GM12878 (cell line): ENCODE measurements at regions not wholly inside any gene's neighbourhood (a gene's known extent, or its start where the extent isn't known, plus 50 kb on each side); places are given as distances from the start of the nearest gene placed in this dataset.
"Not testable (repeated sequence)": the region's sequence is repeated elsewhere in the genome, so short reads cannot be mapped to it uniquely, and the experiment has no call there.

ENCODE experiments used
- ATAC-seq: fragments of 200-7000 bp; cut with Tn5 transposase; 3 replicates; pipeline ENCODE4 v1.9.1; 2020; ENCODE audit warnings: mild to moderate bottlenecking, moderate library complexity
- BruUV-seq: library from RNA; stranded (reverse); fragments of 400-500 nt; replicated peaks from 2 replicates; lab custom pipeline; 2021; lab: Mats Ljungman, UMichigan
- CTCF ChIA-PET: fragments of 300-600 bp; sonication (Branson Sonifier 250); formaldehyde crosslinking; extraction: SDS; loops from one replicate; lab custom pipeline; 2021; ENCODE audit warnings: inconsistent platforms; lab: Yijun Ruan, JAX
- POLR2A ChIA-PET: fragments of 350-600 bp; formaldehyde crosslinking; extraction: SDS; loops from one replicate; lab custom pipeline; 2021; ENCODE audit warnings: inconsistent platforms; lab: Charles Lee
- RAD21 ChIA-PET: fragments of 300-600 bp; sonication (Branson Sonifier 250); formaldehyde crosslinking; loops from one replicate; lab custom pipeline; 2023; ENCODE audit warnings: antibody characterized with exemption; ENCODE audit not compliant: unreplicated experiment; lab: Charles Lee
- SMC1A ChIA-PET: fragments of 300-600 bp; sonication (Branson Sonifier 250); formaldehyde crosslinking; loops from one replicate; lab custom pipeline; 2023; ENCODE audit not compliant: unreplicated experiment, uncharacterized antibody; lab: Charles Lee
- DNase-seq: peaks from one replicate; pipeline ENCODE4 v3.0.0-alpha.2; 2011; ENCODE audit warnings: low read depth, low spot score
- FAIRE-seq: peaks from 3 replicates; lab custom pipeline; 2011; peaks lifted over from hg19 to GRCh38; lab: Jason Lieb, UNC
- H2AFZ ChIP-seq: 2 replicates; pipeline ENCODE4 v1.6.0; 2011; ENCODE audit warnings: low read depth, low read length, control low read depth; ENCODE audit not compliant: control insufficient read depth
- H3K27ac ChIP-seq: 2 replicates; pipeline ENCODE4 v1.5.1; 2011; ENCODE audit warnings: control low read depth; ENCODE audit not compliant: control insufficient read depth, insufficient read depth
- H3K27me3 ChIP-seq, 2 experiments: replicated peaks in 1 of 2; 2 replicates each; pipeline versions ENCODE4 v1.6.0 to v1.6.1; 2011; ENCODE audit warnings: low read length in 1 of 2; ENCODE audit not compliant: control insufficient read depth in 2 of 2, insufficient read depth in 2 of 2
- H3K36me3 ChIP-seq, 2 experiments: 2 replicates each; pipeline ENCODE4 v1.5.1; 2011; ENCODE audit warnings: low read length in 1 of 2; ENCODE audit not compliant: control insufficient read depth in 2 of 2, insufficient read depth in 2 of 2
- H3K4me1 ChIP-seq: 2 replicates; pipeline ENCODE4 v1.6.1; 2011; ENCODE audit warnings: mild to moderate bottlenecking, low read length, moderate library complexity, mixed read lengths; ENCODE audit not compliant: control insufficient read depth, insufficient read depth
- H3K4me2 ChIP-seq: 2 replicates; pipeline ENCODE4 v1.6.0; 2011; ENCODE audit warnings: control low read depth; ENCODE audit not compliant: control insufficient read depth, insufficient read depth
- H3K4me3 ChIP-seq: fragments of 200-600 bp; sonication (generic); 2 replicates; pipeline ENCODE4 v1.5.1; 2016
- H3K79me2 ChIP-seq: 2 replicates; pipeline ENCODE4 v1.6.0; 2011; ENCODE audit warnings: low read length; ENCODE audit not compliant: control insufficient read depth, insufficient read depth
- H3K9ac ChIP-seq: 2 replicates; pipeline ENCODE4 v1.8.0; 2011; ENCODE audit warnings: low read length, control low read depth, mixed read lengths; ENCODE audit not compliant: control insufficient read depth, insufficient read depth
- H3K9me3 ChIP-seq: replicated peaks from 3 replicates; pipeline ENCODE4 v1.5.1; 2011; ENCODE audit warnings: mild to moderate bottlenecking, low read length; ENCODE audit not compliant: control insufficient read depth, insufficient read depth
- H4K20me1 ChIP-seq: 2 replicates; pipeline ENCODE4 v1.6.0; 2011; ENCODE audit not compliant: control insufficient read depth, insufficient read depth
- ATF7 ChIP-seq: fragments of 450-650 bp; IDR thresholded peaks from 2 replicates; pipeline ENCODE4 v1.6.1; 2016; ENCODE audit warnings: low read depth, mild to moderate bottlenecking
- BCLAF1 ChIP-seq: fragments of 450-650 bp; IDR thresholded peaks from 2 replicates; pipeline ENCODE4 v1.6.1; 2017; ENCODE audit warnings: antibody characterized with exemption, mild to moderate bottlenecking, moderate library complexity
- CREM ChIP-seq: IDR thresholded peaks from 2 replicates; pipeline ENCODE4 v1.6.1; 2014; ENCODE audit warnings: antibody characterized with exemption, low read depth
- KAT2A ChIP-seq: conservative IDR thresholded peaks from 2 replicates; pipeline ENCODE4 v1.6.1; 2011; ENCODE audit warnings: low read depth, low read length; ENCODE audit not compliant: control insufficient read depth
- NR2C1 ChIP-seq: fragments of 450-650 bp; IDR thresholded peaks from 2 replicates; pipeline ENCODE4 v1.6.1; 2017; ENCODE audit warnings: antibody characterized with exemption, mild to moderate bottlenecking, moderate library complexity
- PAX5 ChIP-seq: IDR thresholded peaks from 2 replicates; pipeline ENCODE4 v1.6.1; 2011; ENCODE audit warnings: low read depth, low read length, borderline replicate concordance
- RCOR1 ChIP-seq: conservative IDR thresholded peaks from 2 replicates; pipeline ENCODE4 v1.6.1; 2012; ENCODE audit warnings: low read depth, low read length, improper control_type of control experiment
- SIX5 ChIP-seq: IDR thresholded peaks from 2 replicates; pipeline ENCODE4 v1.6.1; 2011; ENCODE audit warnings: mild to moderate bottlenecking, low read depth, low read length, moderate library complexity; ENCODE audit not compliant: severe bottlenecking
- STAT3 ChIP-seq: IDR thresholded peaks from 2 replicates; pipeline ENCODE4 v1.6.1; 2011; ENCODE audit warnings: low read depth, low read length, improper control_type of control experiment
- TCF3 ChIP-seq: IDR thresholded peaks from 2 replicates; pipeline ENCODE4 v1.6.1; 2012; ENCODE audit warnings: low read depth, mild to moderate bottlenecking, low read length, borderline replicate concordance; ENCODE audit not compliant: insufficient read depth
- USF1 ChIP-seq: IDR thresholded peaks from 2 replicates; pipeline ENCODE4 v1.6.1; 2011; ENCODE audit warnings: borderline replicate concordance, low read depth, mild to moderate bottlenecking, moderate library complexity, mixed read lengths, low read length; ENCODE audit not compliant: insufficient read depth; ENCODE audit errors: extremely low read length
- WGBS: methylation state at CpG from one replicate; pipeline ENCODE4 v1.1.6; 2016; ENCODE audit warnings: low lambda C conversion rate; ENCODE audit not compliant: insufficient replicate concordance, insufficient coverage; ENCODE audit errors: missing lambda C conversion rate; 5-methylcytosine and 5-hydroxymethylcytosine counted together
- in situ Hi-C: fragments of 300-500 bp; cut with MboI; formaldehyde crosslinking; loops from 9 replicates; pipeline ENCODE4 v1.14.3; 2018; ENCODE audit warnings: mixed read lengths
- intact Hi-C: fragments of 100-400 bp; cut with micrococcal nuclease; formaldehyde crosslinking; loops from one replicate; pipeline ENCODE4 v1.14.2; 2022; ENCODE audit not compliant: unreplicated experiment

- no peak overlapping the region for H3K27ac ChIP-seq
- no peaks in the 10 kb centered on the region for H4K20me1 ChIP-seq
- intact Hi-C loops (no loop called here), in situ Hi-C loops (no loop called here)
- no peak overlapping the region for H3K4me2 ChIP-seq
- FAIRE-seq (no peak), DNase-seq (no peak), ATAC-seq (no peak)
- RAD21 ChIA-PET = no interaction called here
- H3K9me3 ChIP-seq = no peaks in the 10 kb centered on the region
- H2AFZ ChIP-seq = no peak overlapping the region
- H3K36me3 ChIP-seq = no peaks in the 10 kb centered on the region
- H3K79me2 ChIP-seq = no peaks in the 10 kb centered on the region
- H3K4me1 ChIP-seq = no peaks in the 10 kb centered on the region
- H3K9ac ChIP-seq = no peak overlapping the region
- no peaks in the 10 kb centered on the region for H3K27me3 ChIP-seq
- BruUV-seq = no TSS peak
- H3K4me3 ChIP-seq = no peak overlapping the region
- no CpG with 5 or more reads among the region's 7 CpGs for WGBS
- no peak for TF ChIP-seq KAT2A
- TF ChIP-seq BCLAF1 = no peak
- no peak for TF ChIP-seq STAT3
- TF ChIP-seq SIX5 = no peak
- TF ChIP-seq NR2C1 = no peak
- no peak for TF ChIP-seq RCOR1
- no peak for TF ChIP-seq USF1
- TF ChIP-seq CREM = no peak
- no peak for TF ChIP-seq PAX5
- TF ChIP-seq ATF7 = no peak
- TF ChIP-seq TCF3 = no peak
- SMC1A ChIA-PET = no interaction called here
- CTCF ChIA-PET = no interaction called here
- POLR2A ChIA-PET = no interaction called here
Observed at GRCh38 chr14:105767315-105767714, 240.9 kb downstream of the TMEM121 start.

- ATAC-seq, H2AFZ ChIP-seq, intact Hi-C loops, SMC1A ChIA-PET, H3K9me3 ChIP-seq, H3K9ac ChIP-seq, BruUV-seq, DNase-seq, H3K4me3 ChIP-seq, H4K20me1 ChIP-seq, H3K27me3 ChIP-seq, CTCF ChIA-PET, RAD21 ChIA-PET, POLR2A ChIA-PET, FAIRE-seq, H3K4me1 ChIP-seq, H3K36me3 ChIP-seq, in situ Hi-C loops, H3K4me2 ChIP-seq, H3K27ac ChIP-seq, H3K79me2 ChIP-seq: not testable (repeated sequence)
- WGBS = 58% methylated on average over 8 of the region's 17 CpGs
Observed at GRCh38 chr14:105768039-105768438, 241.7 kb downstream of the TMEM121 start.
